ENCODE measurements at regions not wholly inside any gene's neighbourhood (a gene's known extent, or its start where the extent isn't known, plus 50 kb on each side); places are given as distances from the start of the nearest gene placed in this dataset.

GRCh38 chr16:6453742-6454141, 878.9 kb upstream of the RBFOX1 start:
- Histone ChIP-seq H3K36me3 (ENCODE audit: control insufficient read depth, low read length) (no peaks in the 10 kb centered on the region), H3K79me2 (ENCODE audit: control insufficient read depth, low read length) (no peaks in the 10 kb centered on the region), H3K9me2 (replicated peaks; ENCODE audit: control insufficient read depth, low read length) (no peaks in the 10 kb centered on the region), H3K4me1 (ENCODE audit: control insufficient read depth, low read length) (no peaks in the 10 kb centered on the region), H3K4me2 (ENCODE audit: low read length) (no peak overlapping the region), H3F3A (ENCODE audit: control insufficient read depth, insufficient read depth) (no peaks in the 10 kb centered on the region), H3K27ac (ENCODE audit: low read depth, low read length) (no peak overlapping the region), H4K20me1 (ENCODE audit: control insufficient read depth, insufficient read depth, low read depth, low read length) (no peaks in the 10 kb centered on the region), H3K9me3 (ENCODE audit: control insufficient read depth, insufficient read depth, low read length) (no peaks in the 10 kb centered on the region), H3K4me3 (ENCODE audit: low read length) (no peak overlapping the region), H3K27me3 (ENCODE audit: control insufficient read depth, low read length) (no peaks in the 10 kb centered on the region)
- no peak for TF ChIP-seq EZH2phosphoT487 (IDR thresholded peaks at IDR 0.05; ENCODE audit: borderline replicate concordance, low read length)
- TF ChIP-seq CTCF (IDR thresholded peaks at IDR 0.05; ENCODE audit: low read depth, low read length, poor library complexity, severe bottlenecking): no peak

GRCh38 chr16:6447021-6447790, 885.4 kb upstream of the RBFOX1 start:
- Histone ChIP-seq H3K9me3 (ENCODE audit: control insufficient read depth, insufficient read depth, low read length) (no peaks in the 10 kb centered on the region), H3K9me2 (replicated peaks; ENCODE audit: control insufficient read depth, low read length) (no peaks in the 10 kb centered on the region), H3F3A (ENCODE audit: control insufficient read depth, insufficient read depth) (no peaks in the 10 kb centered on the region), H4K20me1 (ENCODE audit: control insufficient read depth, insufficient read depth, low read depth, low read length) (no peaks in the 10 kb centered on the region), H3K4me3 (ENCODE audit: low read length) (no peak overlapping the region), H3K27ac (ENCODE audit: low read depth, low read length) (no peak overlapping the region), H3K79me2 (ENCODE audit: control insufficient read depth, low read length) (no peaks in the 10 kb centered on the region), H3K4me1 (ENCODE audit: control insufficient read depth, low read length) (no peaks in the 10 kb centered on the region), H3K27me3 (ENCODE audit: control insufficient read depth, low read length) (no peaks in the 10 kb centered on the region), H3K36me3 (ENCODE audit: control insufficient read depth, low read length) (no peaks in the 10 kb centered on the region), H3K4me2 (ENCODE audit: low read length) (no peak overlapping the region)
- TF ChIP-seq CTCF (IDR thresholded peaks at IDR 0.05; ENCODE audit: low read depth, low read length, poor library complexity, severe bottlenecking) (no peak), EZH2phosphoT487 (IDR thresholded peaks at IDR 0.05; ENCODE audit: borderline replicate concordance, low read length) (no peak)

GRCh38 chr16:6446370-6446769, 886.3 kb upstream of the RBFOX1 start:
- no peaks in the 10 kb centered on the region for H3F3A ChIP-seq (ENCODE audit: control insufficient read depth, insufficient read depth)
- no peaks in the 10 kb centered on the region for H3K9me2 ChIP-seq (replicated peaks; ENCODE audit: control insufficient read depth, low read length)
- H3K4me2 ChIP-seq (ENCODE audit: low read length): no peak overlapping the region
- no peak overlapping the region for H3K27ac ChIP-seq (ENCODE audit: low read depth, low read length)
- no peaks in the 10 kb centered on the region for H3K27me3 ChIP-seq (ENCODE audit: control insufficient read depth, low read length)
- H3K9me3 ChIP-seq (ENCODE audit: control insufficient read depth, insufficient read depth, low read length): no peaks in the 10 kb centered on the region
- no peaks in the 10 kb centered on the region for H3K4me1 ChIP-seq (ENCODE audit: control insufficient read depth, low read length)
- TF ChIP-seq EZH2phosphoT487 (IDR thresholded peaks at IDR 0.05; ENCODE audit: borderline replicate concordance, low read length): no peak
- TF ChIP-seq CTCF (IDR thresholded peaks at IDR 0.05; ENCODE audit: low read depth, low read length, poor library complexity, severe bottlenecking): no peak
- no peaks in the 10 kb centered on the region for H3K36me3 ChIP-seq (ENCODE audit: control insufficient read depth, low read length)
- no peaks in the 10 kb centered on the region for H4K20me1 ChIP-seq (ENCODE audit: control insufficient read depth, insufficient read depth, low read depth, low read length)
- no peak overlapping the region for H3K4me3 ChIP-seq (ENCODE audit: low read length)
- H3K79me2 ChIP-seq (ENCODE audit: control insufficient read depth, low read length): no peaks in the 10 kb centered on the region
